Hematopoietic multipotent progenitor cell treated with erythropoietin and hydrocortisone succinate and interleukin-3 and kit ligand, for 15 days (in vitro differentiated cells): ENCODE measurements at regions not wholly inside any gene's neighbourhood (a gene's known extent, or its start where the extent isn't known, plus 50 kb on each side); places are given as distances from the start of the nearest gene placed in this dataset.

Experiments used
- DNase-seq: peaks from one replicate; pipeline ENCODE4 v3.0.0-alpha.2; 2015; ENCODE audit warnings: low spot score

- DNase-seq, result no peak
Observed at GRCh38 chrX:10747975-10748374, 127.6 kb upstream of the MID1 start.

GRCh38 chrX:10749113-10749512 is 128.7 kb upstream of the MID1 start:
- DNase-seq, result no peak

- DNase-seq, result no peak
Observed at GRCh38 chrX:10750581-10750980, 130.2 kb upstream of the MID1 start.

GRCh38 chrX:10753116-10753515 is 132.7 kb upstream of the MID1 start:
- no peak for DNase-seq

GRCh38 chrX:10754445-10754844 is 134.1 kb upstream of the MID1 start:
- DNase-seq, result no peak

GRCh38 chrX:10755439-10756334 is 135.3 kb upstream of the MID1 start:
- DNase-seq, result no peak

- DNase-seq, result no peak
Observed at GRCh38 chrX:10756441-10756840, 136.1 kb upstream of the MID1 start.

GRCh38 chrX:10759141-10759799 is 138.9 kb upstream of the MID1 start:
- DNase-seq, result no peak

- DNase-seq, result no peak
Observed at GRCh38 chrX:10761447-10761846, 141.1 kb upstream of the MID1 start.

- peak; percentile 2 for DNase-seq
Observed at GRCh38 chrX:10769195-10769594, 148.8 kb upstream of the MID1 start.

- DNase-seq, result no peak
Observed at GRCh38 chrX:10769696-10770619, 149.6 kb upstream of the MID1 start.

- no peak for DNase-seq
Observed at GRCh38 chrX:10773318-10773717, 152.9 kb upstream of the MID1 start.

- no peak for DNase-seq
Observed at GRCh38 chrX:10781847-10782530, 161.6 kb upstream of the MID1 start.

- DNase-seq, result no peak
Observed at GRCh38 chrX:10783451-10783995, 163.1 kb upstream of the MID1 start.

GRCh38 chrX:10787264-10787663 is 166.9 kb upstream of the MID1 start:
- DNase-seq, result no peak

GRCh38 chrX:10794203-10794630 is 173.8 kb upstream of the MID1 start:
- DNase-seq, result no peak

GRCh38 chrX:10795721-10796120 is 175.3 kb upstream of the MID1 start:
- DNase-seq, result no peak

GRCh38 chrX:10797466-10797865 is 177.1 kb upstream of the MID1 start:
- DNase-seq, result no peak

- no peak for DNase-seq
Observed at GRCh38 chrX:10798041-10798440, 177.7 kb upstream of the MID1 start.

GRCh38 chrX:10800796-10801195 is 180.4 kb upstream of the MID1 start:
- DNase-seq, result no peak

GRCh38 chrX:10811111-10811510 is 190.7 kb upstream of the MID1 start:
- DNase-seq, result no peak
